HL-60 (cell line): ENCODE measurements at regions not wholly inside any gene's neighbourhood (a gene's known extent, or its start where the extent isn't known, plus 50 kb on each side); places are given as distances from the start of the nearest gene placed in this dataset.

Experiments used
- DNase-seq, 2 experiments: peaks; one replicate each; pipeline ENCODE4 v3.0.0-alpha.2; 2010 to 2020; ENCODE audit warnings: low read depth in 1 of 2, low spot score in 1 of 2
- H3K27ac ChIP-seq: fragments of 250-450 bp; sonication (Bioruptor Pico); replicated peaks from 2 replicates; pipeline ENCODE4 v1.5.1; 2020; ENCODE audit warnings: mild to moderate bottlenecking, moderate library complexity
- H3K27me3 ChIP-seq: fragments of 250-450 bp; sonication (Bioruptor Pico); 2 replicates; pipeline ENCODE4 v1.5.1; 2021; ENCODE audit warnings: mild to moderate bottlenecking, moderate library complexity; ENCODE audit not compliant: insufficient read depth, poor library complexity, severe bottlenecking
- H3K4me3 ChIP-seq: replicated peaks from 2 replicates; pipeline ENCODE4 v1.5.1; 2011; ENCODE audit warnings: mild to moderate bottlenecking, control low read depth, low read length; ENCODE audit not compliant: insufficient read depth
- GABPA ChIP-seq: IDR thresholded peaks from 2 replicates; pipeline ENCODE4 v1.6.1; 2012; ENCODE audit warnings: low read depth
- POLR2AphosphoS5 ChIP-seq: IDR thresholded peaks from 2 replicates; pipeline ENCODE4 v1.6.1; 2012; ENCODE audit warnings: low read depth
- SPI1 ChIP-seq: IDR thresholded peaks from 2 replicates; pipeline ENCODE4 v1.6.1; 2012; ENCODE audit warnings: low read depth, mild to moderate bottlenecking, borderline replicate concordance
- TF ChIP-seq, protein P1 (sequence below): IDR thresholded peaks from one replicate; pipeline ENCODE4 v1.5.1; 2011; ENCODE audit warnings: low read length, control low read depth, inconsistent platforms; ENCODE audit not compliant: insufficient read depth
- TF ChIP-seq, protein P2 (sequence below): IDR thresholded peaks from 2 replicates; pipeline ENCODE4 v1.6.1; 2012; ENCODE audit warnings: low read depth; ENCODE audit not compliant: insufficient replicate concordance

GRCh38 chr9:25177858-25178257 is 500.4 kb downstream of the TUSC1 start:
- Histone ChIP-seq H3K27me3 (no peaks in the 10 kb centered on the region), H3K27ac (no peak overlapping the region), H3K4me3 (no peak overlapping the region)
- no peak for DNase-seq
- TF ChIP-seq, protein P1, sequence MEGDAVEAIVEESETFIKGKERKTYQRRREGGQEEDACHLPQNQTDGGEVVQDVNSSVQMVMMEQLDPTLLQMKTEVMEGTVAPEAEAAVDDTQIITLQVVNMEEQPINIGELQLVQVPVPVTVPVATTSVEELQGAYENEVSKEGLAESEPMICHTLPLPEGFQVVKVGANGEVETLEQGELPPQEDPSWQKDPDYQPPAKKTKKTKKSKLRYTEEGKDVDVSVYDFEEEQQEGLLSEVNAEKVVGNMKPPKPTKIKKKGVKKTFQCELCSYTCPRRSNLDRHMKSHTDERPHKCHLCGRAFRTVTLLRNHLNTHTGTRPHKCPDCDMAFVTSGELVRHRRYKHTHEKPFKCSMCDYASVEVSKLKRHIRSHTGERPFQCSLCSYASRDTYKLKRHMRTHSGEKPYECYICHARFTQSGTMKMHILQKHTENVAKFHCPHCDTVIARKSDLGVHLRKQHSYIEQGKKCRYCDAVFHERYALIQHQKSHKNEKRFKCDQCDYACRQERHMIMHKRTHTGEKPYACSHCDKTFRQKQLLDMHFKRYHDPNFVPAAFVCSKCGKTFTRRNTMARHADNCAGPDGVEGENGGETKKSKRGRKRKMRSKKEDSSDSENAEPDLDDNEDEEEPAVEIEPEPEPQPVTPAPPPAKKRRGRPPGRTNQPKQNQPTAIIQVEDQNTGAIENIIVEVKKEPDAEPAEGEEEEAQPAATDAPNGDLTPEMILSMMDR: no peak
- TF ChIP-seq POLR2AphosphoS5 (no peak), SPI1 (no peak), GABPA (no peak)
- TF ChIP-seq, protein P2, sequence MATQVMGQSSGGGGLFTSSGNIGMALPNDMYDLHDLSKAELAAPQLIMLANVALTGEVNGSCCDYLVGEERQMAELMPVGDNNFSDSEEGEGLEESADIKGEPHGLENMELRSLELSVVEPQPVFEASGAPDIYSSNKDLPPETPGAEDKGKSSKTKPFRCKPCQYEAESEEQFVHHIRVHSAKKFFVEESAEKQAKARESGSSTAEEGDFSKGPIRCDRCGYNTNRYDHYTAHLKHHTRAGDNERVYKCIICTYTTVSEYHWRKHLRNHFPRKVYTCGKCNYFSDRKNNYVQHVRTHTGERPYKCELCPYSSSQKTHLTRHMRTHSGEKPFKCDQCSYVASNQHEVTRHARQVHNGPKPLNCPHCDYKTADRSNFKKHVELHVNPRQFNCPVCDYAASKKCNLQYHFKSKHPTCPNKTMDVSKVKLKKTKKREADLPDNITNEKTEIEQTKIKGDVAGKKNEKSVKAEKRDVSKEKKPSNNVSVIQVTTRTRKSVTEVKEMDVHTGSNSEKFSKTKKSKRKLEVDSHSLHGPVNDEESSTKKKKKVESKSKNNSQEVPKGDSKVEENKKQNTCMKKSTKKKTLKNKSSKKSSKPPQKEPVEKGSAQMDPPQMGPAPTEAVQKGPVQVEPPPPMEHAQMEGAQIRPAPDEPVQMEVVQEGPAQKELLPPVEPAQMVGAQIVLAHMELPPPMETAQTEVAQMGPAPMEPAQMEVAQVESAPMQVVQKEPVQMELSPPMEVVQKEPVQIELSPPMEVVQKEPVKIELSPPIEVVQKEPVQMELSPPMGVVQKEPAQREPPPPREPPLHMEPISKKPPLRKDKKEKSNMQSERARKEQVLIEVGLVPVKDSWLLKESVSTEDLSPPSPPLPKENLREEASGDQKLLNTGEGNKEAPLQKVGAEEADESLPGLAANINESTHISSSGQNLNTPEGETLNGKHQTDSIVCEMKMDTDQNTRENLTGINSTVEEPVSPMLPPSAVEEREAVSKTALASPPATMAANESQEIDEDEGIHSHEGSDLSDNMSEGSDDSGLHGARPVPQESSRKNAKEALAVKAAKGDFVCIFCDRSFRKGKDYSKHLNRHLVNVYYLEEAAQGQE: no peak

DNA sequence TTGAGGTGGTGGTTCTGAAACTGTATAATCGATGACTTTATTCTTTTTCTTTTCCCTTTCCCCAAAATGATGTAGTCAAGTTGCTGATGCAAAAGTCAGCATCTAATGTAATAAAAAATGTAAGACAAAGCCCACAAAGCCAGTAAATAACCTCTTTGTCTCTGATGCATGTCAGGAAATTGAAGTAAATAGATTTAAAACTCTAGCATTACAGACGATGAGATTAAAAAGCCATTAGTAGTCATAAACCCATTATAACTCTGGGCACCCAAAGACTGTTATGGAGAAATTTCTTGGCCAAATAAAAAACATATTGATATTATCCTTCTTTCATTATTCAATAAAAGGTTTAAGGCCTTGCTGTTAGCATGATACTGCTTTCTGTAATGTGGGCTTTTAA is 548.7 kb downstream of the TUSC1 start:
- no peak overlapping the region for H3K27ac ChIP-seq
- H3K4me3 ChIP-seq: no peak overlapping the region
- TF ChIP-seq, protein P2: no peak
- TF ChIP-seq POLR2AphosphoS5 (no peak), GABPA (no peak), SPI1 (no peak)
- TF ChIP-seq, protein P1: no peak
- DNase-seq: no peak
- no peaks in the 10 kb centered on the region for H3K27me3 ChIP-seq

- TF ChIP-seq POLR2AphosphoS5: no peak
- no peak for TF ChIP-seq SPI1
- TF ChIP-seq GABPA: no peak
- TF ChIP-seq, protein P2: no peak
- TF ChIP-seq, protein P1: no peak
- no peak for DNase-seq
- no peaks in the 10 kb centered on the region for H3K27me3 ChIP-seq
- H3K4me3 ChIP-seq: no peak overlapping the region
- H3K27ac ChIP-seq: no peak overlapping the region
Measured at GRCh38 chr9:25121811-25122210, 556.4 kb downstream of the TUSC1 start.
